ENCODE measurements at regions not wholly inside any gene's neighbourhood (a gene's known extent, or its start where the extent isn't known, plus 50 kb on each side); places are given as distances from the start of the nearest gene placed in this dataset.

DNA sequence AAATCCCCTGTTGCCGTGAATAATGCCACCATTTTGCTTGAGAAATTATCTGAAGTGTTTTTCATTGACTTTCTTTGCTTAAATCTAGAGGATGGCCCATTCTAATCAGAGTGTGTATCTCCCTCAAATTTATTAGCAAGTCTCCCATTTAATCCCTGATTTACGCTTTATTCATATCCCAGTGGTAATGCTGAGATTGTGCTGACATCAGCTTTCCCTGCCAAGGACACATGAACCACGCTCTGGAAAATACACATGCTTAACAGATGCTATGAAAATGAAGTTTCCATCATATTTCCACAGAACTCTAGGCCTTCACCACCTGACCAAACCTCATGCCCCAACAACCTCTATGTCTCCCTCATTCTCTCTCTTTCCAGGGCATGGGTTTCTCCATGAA, 545.4 kb downstream of the TUSC7 start:
- DNase-seq (ENCODE audit: low read depth), result no peak

DNA sequence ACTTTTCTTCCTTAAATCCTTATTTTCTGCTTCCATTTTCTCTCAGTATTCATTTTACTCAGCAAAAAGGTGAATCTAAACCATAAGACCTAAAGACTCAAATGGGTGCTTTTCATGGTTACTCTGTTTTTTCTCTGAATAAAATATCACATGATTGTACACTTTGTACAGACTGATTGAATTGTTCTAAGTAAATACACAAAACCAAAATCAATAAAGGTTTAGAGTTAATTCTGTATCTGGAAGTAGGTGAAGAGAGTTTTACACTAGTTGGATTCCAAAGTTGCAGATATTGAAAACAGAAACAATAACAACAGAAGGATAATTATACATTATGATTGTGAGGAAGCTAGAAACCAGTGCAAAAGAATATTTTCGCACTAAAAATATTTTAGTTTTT, 546.2 kb downstream of the TUSC7 start:
- no peak for DNase-seq (ENCODE audit: low read depth)

DNA sequence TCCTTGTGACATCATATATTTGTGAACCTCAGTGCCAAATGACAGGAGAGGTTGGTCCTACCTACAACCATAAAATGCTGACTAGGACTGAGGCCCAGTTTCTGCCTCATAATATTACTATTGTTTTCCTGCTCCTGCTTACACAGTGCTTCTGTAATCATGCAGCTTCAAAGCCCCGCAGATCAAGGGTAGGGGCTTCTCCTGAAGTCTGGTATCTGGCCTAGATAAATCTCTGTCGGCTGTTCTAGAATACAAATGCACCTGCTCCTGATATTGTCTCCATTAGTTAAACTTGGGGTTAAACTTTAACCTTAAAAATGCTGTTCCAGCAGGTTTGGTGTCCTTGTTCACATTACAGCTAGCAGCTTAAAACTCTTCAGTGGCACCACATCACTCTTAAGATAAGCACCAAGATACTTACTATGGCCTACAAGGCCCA, 552.4 kb downstream of the TUSC7 start:
- no peak for DNase-seq (ENCODE audit: low read depth)

DNA sequence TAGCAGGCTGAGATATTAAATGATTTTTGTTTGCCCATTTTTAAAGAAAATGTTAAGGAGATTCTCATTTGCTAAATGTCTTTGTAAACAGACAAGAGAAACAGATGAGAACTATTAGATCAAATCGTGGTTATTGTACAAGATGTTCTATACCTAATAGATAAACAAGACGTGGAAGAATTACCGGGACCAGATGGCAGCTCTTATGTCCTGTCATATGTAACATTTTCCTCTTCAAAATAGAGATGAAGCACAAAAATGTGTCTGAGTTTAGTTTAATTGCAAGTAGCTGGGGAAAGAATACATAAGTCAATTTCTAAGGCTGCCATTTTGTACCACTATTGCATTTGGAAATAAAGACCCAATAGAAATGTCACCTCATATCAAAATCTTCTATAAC, 553.7 kb downstream of the TUSC7 start:
- DNase-seq (ENCODE audit: low read depth), result no peak

DNA sequence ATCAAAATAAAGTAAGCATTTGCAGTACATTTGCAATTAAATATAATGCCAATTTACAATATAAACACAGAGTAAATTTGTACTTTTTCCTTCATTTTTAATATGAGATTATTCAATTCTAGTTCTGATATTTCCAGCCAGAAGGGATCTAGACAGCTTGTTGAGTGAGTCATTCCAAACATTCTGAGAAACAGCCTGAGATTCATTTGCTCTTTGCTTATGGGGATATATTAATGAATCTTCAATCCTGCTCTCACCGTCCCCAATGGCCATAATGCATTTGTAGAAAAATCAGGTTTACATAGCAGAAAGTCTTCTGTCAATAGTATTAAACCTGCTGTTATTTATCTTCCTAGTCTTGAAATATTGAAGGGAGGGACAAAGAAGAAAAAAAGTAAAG, 554.2 kb downstream of the TUSC7 start:
- no peak for DNase-seq (ENCODE audit: low read depth)

DNA sequence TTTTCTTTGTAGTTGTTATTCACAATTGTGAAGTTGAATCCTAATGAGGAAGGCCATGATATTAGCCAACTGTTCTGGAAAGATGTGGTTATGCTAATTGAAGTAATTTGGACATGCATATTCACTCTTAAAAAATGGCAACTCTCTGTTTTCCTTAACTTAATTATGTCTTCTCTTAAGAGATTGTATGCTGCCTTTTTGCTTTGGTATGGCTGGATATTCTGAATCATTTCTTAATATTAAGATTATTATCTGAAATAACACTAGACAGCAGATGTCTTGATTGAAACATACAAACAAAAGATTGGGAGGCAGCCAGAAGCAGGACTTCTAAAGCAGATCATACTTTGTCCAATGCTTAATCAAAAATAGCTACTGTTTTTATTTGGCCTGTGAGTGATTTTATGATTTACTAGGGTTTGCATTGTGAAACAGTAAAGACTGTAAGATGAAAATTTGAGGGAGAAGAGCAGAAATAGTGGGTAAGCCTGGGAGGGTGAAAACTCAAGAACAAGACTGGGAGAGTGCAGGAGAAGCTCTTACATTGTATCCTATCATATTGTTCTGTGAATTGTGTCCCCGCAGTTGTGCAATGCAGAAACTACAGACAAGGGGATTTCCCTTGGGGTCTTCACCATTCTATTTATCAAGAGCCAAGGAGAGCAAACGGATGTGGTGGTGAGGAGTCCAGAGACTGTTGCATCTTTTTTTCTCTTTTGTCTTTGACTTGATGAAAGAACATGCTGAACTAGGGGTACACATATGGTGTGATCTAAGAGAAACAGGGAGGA, 554.8 kb downstream of the TUSC7 start:
- no peak for DNase-seq (ENCODE audit: low read depth)

DNA sequence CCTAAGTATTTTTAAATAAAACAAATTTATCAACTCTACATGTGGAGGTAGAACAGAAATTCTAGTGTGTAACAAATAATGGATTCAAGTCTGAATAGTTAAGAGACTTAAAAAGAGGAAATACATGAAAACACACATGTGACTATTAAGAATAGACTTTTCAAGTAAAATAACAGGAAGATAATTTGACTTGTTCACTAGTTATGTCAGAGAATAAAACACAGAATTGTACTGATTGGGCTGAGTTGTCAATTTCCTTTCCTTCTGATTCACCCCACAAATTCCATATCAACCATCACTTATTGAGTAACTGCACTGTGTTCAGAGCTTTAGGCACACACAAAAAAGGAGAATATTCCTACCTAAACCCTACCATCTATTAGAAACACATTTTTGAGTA, 557.2 kb downstream of the TUSC7 start:
- DNase-seq (ENCODE audit: low read depth), result no peak

DNA sequence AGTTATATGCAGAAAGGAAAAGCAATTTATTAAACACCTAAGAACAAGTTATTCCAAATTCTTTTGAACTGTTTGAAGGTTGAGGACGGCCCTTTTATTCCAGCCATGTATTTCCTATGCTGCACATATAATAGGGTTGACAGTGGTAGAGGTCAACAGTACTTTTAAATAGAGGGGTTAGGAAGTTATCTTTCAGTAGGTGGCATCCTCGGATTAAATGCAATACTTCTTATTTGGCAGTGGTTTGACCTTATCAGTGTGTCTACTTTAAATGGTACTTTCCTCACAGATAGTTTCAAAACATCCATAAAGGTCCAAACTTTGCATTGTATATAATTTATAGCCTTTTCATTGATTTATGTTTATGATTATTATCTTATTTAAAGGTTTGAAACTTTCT, 558.7 kb downstream of the TUSC7 start:
- no peak for DNase-seq (ENCODE audit: low read depth)

DNA sequence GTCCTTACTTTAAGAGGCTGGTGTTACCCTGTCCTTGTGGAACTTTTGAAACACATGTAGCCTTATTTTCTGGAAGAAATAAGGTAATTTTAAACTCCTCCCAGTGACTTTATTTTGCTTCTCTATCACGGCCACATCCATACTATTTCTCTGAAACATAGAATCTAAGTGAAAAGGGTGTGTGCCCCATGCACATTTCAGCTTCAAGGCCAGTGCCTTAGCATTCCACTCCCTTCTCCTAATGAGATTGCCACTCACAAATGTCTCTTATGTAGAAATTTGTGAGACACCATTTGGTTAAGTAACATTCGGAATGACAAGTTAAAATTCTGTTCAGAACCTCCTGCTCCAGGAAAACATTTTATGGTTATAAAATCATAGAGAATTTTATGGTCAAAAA, 562.7 kb downstream of the TUSC7 start:
- no peak for DNase-seq (ENCODE audit: low read depth)

DNA sequence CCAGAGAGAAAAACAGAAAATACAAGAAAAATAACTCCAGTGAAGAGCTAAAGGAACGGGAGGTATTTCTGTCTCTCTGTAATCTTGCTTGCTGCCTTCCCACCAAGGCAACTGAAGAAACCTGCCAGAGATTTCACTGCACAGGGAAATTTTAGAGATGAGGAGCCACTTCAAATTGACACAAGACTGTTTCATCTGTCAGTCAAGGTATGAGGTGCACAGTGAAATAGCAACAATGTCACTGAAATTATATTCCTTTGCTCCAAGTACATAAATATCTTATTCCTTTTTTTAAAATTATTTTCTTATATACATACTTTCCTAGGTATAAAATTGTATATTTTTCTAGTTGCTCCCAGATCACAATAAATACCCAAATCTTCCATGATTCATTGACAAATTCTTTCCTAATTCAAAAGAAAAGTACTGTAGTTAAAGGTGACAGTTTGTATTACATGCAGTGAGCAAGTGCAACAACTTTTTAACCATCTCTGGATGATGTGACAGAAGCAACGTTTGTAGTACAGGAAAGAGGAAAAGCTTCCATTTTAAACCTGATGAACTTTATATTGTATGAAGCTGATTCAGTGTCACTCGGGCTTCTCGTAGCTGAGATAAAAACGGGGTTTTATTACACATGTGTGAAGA, 563.4 kb downstream of the TUSC7 start:
- no peak for DNase-seq (ENCODE audit: low read depth)

DNA sequence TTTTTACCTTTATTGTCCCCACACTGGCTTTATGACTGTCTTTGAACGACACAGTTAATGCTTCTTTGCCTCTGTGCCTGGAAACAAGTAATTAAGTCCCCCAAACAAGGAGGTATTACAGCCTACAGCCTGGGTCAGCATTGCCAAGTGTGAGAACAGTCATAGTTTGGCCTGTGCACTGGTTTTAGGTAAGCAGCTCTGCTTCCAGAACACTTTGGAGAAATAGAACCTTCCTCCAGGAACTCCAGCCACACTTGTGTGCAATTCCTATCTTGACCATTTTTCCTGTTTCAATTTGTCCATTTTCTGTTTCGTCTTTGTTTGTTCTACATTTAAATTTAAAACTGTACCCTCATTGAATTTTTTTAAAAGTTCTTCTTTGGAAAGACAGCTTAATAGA, 568.2 kb downstream of the TUSC7 start:
- no peak for DNase-seq (ENCODE audit: low read depth)

DNA sequence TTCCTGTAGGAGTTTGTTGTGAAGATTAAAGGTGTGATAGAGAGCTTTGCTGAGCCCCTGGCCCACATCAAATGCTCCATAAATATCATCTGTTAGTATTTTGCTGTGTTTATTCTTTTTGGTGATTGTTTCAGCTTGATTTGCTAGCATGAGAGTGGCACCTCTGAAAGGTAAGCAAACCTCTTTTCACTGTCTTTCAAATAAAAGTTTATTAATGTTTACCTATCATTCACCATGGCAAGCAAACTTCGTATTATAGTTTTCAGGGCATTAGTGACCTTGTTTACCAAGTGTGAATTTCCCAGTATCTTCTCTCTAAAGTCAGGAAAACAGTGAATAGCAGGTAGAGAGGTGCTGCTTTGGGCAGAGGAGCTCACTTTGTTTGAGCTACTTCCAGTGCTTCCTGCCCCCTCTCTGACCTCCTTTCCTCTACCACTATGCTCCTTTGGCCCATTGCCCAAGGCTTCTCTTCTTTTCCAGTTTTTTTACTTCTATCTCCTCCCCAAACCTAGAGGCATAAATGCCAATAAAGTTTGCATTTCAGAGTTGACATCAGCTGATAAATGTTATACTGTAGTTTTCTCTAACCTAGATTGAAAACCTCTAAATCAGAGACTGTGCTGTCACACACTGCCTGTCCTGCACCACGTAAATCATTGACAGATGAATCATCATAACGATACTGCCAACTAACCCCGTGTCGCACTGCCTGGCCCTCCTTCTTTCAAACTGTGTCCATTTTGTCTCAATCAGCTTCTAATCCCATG, 569.0 kb downstream of the TUSC7 start:
- DNase-seq (ENCODE audit: low read depth), result no peak

DNA sequence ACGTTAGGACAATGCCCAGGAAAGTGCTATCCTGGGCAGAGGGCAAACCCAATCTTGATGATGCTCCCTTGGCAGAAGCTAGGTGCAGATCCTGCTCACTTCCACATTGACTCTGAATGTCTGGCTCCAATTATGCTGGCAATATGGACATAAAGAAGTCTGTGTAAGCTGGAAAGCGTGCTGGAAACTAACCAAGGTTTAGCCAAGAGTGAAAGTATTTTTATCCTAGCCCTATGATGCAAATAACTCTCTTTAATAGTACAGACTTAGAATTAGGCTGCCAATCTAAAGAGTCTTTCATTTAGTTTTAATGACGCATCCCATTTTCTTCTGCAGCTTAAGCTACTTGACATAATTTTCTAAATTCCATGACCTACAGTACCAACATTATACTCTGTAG, 571.8 kb downstream of the TUSC7 start:
- no peak for DNase-seq (ENCODE audit: low read depth)

DNA sequence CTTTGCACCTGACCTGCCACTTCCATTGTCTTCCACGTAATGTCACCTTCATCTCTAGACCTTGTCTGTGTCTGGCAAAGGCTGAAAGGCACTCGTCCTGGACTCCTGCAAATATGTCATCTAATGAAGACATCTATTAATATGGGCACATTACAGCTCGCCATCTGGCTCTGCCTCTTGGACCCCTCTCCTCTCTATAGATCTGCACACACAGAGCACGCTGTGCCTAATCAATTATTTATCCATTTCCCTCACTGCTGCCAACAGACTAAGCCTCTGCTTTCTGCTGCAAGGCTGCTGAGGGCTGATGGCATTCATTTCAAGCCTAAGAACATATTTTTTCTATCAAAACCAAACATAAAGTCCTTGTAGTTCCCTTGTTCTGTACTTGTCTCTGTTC, 573.0 kb downstream of the TUSC7 start:
- DNase-seq (ENCODE audit: low read depth), result no peak

DNA sequence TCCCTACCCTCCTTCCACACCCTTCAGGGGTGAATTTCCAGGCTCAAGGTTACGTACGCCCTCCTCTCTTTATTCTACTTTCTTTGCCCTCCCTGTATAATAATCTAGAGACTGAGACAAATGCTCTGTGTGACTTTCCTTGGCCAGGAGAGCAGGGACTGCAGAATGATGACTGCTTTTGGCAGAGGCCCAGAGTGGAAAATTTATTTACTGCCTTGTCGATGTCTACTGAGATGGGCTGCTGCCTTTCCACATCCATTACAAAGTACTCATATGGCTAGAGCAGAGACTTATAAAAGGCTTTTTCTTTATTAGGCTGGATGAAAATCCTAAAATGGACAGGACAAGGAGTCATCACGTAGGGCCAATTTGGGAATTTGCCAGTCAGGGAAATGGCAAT, 576.2 kb downstream of the TUSC7 start:
- no peak for DNase-seq (ENCODE audit: low read depth)

DNA sequence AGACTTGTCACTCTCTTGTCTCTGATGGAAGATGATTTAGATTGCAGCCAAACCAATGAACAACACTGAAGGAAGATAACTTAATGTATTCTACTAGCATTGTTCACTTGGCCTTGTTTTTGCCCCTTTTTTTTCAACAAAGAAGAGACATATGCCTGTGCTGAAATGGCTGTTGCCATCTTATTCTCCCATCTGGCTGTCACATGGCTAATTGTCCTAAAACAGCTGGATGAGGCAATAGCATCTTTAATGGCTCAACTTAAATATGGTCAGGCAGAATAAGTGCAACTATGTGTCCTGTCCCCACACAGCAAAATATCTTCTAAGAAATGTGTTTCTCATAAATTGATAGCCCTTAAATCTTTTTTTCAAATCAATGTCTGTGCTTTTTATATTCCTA, 576.9 kb downstream of the TUSC7 start:
- no peak for DNase-seq (ENCODE audit: low read depth)

DNA sequence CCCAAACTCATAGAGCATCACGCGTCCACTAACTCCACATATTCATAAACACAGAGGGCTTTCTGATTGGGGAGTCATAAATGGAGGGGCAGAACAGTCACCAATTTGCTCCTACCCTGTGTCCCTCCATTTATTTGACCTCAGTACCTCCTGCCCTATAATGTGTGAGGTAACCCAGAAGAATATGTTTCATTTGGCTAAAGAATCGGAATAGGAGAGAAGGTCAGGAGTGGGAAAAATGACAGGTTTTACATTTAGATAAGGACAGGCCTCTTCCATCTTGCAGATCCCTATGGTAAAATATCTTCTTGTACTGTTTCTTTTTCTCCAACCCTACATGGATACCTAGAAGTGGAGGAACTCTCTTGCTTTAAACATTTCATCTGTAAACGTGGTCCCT, 578.0 kb downstream of the TUSC7 start:
- DNase-seq (ENCODE audit: low read depth), result no peak

DNA sequence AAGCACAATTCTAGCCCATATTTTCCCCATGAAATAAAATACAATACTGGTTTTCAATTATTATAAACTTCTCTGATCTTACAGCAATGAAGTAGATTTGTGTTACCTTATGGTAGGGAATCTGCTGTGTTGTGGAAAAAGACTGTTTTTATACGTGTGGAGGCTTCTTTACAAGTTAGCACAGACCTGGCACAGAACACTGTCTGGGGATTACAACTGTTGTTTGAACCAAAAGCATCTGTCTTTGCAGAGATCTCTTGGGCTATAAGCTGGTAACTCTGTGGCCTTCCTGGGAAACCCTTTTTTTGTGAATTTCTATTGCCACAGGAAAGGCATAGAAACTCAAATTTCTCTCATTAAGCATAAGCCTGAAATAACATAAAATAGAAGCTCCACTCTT, 581.9 kb downstream of the TUSC7 start:
- no peak for DNase-seq (ENCODE audit: low read depth)

DNA sequence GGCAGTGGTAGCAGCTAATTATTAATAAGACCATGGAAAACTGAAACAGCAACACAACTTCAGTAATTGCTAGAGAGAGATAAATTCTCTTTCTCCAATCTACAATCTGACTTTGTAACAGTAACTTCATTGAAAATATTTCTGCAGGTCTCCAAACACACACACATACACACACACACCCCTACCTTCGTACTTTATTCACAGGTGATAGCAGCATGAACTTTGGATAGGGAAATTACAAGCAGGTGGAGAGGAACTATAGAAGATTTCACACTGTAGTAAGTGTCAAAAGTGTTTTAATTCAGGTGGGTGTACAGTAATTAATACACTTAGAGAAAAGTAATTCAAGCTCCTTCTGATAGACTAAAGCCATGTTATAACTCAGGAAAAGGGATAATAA, 587.5 kb downstream of the TUSC7 start:
- DNase-seq (ENCODE audit: low read depth), result no peak

DNA sequence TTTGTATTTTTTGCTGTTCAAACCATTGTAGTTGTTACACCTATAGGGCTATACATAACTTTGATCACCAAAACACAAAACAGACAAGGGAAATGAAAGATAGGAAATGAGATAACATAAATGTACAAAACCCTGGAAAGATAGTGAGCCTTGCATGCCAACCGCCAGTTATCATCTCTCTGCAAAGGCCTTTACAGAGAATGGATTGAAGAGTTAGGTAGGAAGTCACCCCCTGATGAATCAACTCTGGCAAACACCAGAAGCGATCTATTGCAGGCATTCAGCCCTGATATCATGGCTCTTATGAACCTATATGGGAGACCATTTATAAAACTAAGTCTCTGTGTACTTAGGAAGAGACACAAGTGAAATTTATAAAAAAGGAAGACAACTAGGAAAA, 588.0 kb downstream of the TUSC7 start:
- no peak for DNase-seq (ENCODE audit: low read depth)

DNA sequence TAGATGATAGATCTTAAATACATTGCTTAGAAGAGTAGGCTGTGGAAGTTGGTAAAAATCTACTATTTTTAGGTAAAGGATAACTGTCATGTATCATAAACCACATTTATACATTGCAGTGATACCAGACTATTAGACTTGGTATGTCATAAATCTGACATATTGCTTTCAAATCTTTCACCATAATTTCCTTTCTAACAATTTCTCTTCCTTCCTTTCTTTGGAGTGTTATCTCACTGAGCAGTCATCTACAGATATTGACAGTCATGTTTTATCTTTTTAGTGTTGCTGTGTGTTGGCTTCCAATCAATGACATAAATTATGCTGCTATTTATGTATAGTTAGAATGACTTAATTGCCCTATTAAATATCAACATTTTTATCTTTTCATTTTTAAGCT, 588.7 kb downstream of the TUSC7 start:
- no peak for DNase-seq (ENCODE audit: low read depth)

DNA sequence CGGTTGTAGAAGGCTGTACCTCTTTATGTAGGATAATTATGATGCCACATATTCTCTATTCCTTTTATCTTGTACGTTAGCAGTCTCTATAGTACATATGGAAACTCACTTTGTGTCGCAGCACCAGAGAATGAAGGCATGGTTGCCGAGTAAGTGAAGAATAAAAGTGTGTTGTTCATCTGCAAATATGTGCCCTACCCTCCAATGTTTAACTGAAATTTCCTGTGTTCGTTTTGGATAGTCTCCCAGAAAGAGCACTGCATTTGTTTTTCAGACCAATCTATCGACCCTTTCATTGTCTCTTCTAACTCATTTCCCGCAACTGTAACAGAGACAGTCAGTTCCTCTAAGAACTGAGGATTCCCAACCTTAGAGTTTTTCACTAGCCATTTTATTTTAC, 592.8 kb downstream of the TUSC7 start:
- DNase-seq (ENCODE audit: low read depth), result no peak

DNA sequence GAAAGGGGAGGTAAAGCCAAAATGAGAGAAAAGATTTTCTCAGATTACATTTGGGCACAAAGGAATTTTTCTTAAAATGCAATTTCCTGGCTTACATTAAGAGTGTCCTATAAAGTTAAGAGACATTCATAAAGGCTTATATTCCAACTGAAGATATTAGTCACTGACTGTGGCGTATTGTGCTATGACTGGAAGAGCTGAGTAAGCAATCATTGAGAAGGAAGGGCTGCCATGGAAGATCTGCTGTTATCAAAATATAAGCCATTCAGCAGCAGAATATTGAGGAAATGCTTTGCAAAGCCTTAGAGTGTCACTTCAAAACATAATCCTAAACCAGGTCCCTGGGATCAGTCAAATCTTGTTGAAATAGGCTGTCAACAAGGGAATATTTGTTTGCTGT, 593.9 kb downstream of the TUSC7 start:
- DNase-seq (ENCODE audit: low read depth), result no peak

Data from GM04504 (cell line).